B cell (primary cell): ENCODE measurements at regions not wholly inside any gene's neighbourhood (a gene's known extent, or its start where the extent isn't known, plus 50 kb on each side); places are given as distances from the start of the nearest gene placed in this dataset.

Experiments used
- ATAC-seq: fragments of 200-7000 bp; cut with Tn5 transposase; one replicate; pipeline ENCODE4 v1.10.0; 2021; ENCODE audit warnings: low read depth, mild to moderate bottlenecking, moderate number of reproducible peaks, moderate library complexity
- CTCF ChIA-PET: fragments of 350-600 bp; sonication (Branson Sonifier 250); formaldehyde crosslinking; loops from one replicate; lab custom pipeline; 2021; ENCODE audit warnings: antibody characterized with exemption, inconsistent platforms; lab: Charles Lee
- POLR2A ChIA-PET: fragments of 350-600 bp; sonication (Branson Sonifier 250); formaldehyde crosslinking; loops from one replicate; lab custom pipeline; 2021; ENCODE audit warnings: antibody characterized with exemption; lab: Charles Lee
- DNase-seq: peaks from one replicate; pipeline ENCODE4 v3.0.0; 2013
- H2AFZ ChIP-seq: 2 replicates; pipeline ENCODE4 v1.6.1; 2012; ENCODE audit warnings: mild to moderate bottlenecking, low read depth, low read length; ENCODE audit not compliant: insufficient read depth, poor library complexity, severe bottlenecking
- H3K27ac ChIP-seq, 2 donors: 1 replicate in 1 of 2; 2 replicates in 1 of 2; pipeline ENCODE4 v1.5.1; 2012 to 2013; ENCODE audit warnings: low read length in 2 of 2, mild to moderate bottlenecking in 2 of 2, moderate library complexity in 1 of 2
- H3K27me3 ChIP-seq, 4 experiments: fragments of 200-600 bp in 1 of 4; sonication (generic) in 1 of 4; replicated peaks in 1 of 4; 1 replicate in 2 of 4; 2 replicates in 2 of 4; pipeline versions ENCODE4 v1.6.1 to v1.7.0; 2013 to 2016; ENCODE audit warnings: low read length in 3 of 4, mild to moderate bottlenecking in 2 of 4, mixed read lengths in 1 of 4, moderate library complexity in 1 of 4; ENCODE audit not compliant: insufficient read depth in 4 of 4, control insufficient read depth in 3 of 4; ENCODE audit errors: control extremely low read depth in 1 of 4
- H3K36me3 ChIP-seq, 2 experiments: replicated peaks in 1 of 2; 1 replicate in 1 of 2; 2 replicates in 1 of 2; pipeline versions ENCODE4 v1.6.1 to v1.7.1; 2013; ENCODE audit warnings: low read length in 1 of 2; ENCODE audit not compliant: insufficient read depth in 2 of 2, control insufficient read depth in 1 of 2; ENCODE audit errors: control extremely low read depth in 1 of 2, extremely low read depth in 1 of 2
- H3K4me1 ChIP-seq, 2 donors: fragments of 200-600 bp in 1 of 2; sonication (generic) in 1 of 2; 1 replicate in 1 of 2; 2 replicates in 1 of 2; pipeline versions ENCODE4 v1.5.1 to v1.6.1; 2013 to 2017; ENCODE audit warnings: low read length in 2 of 2; ENCODE audit not compliant: control insufficient read depth in 2 of 2, insufficient read depth in 2 of 2
- H3K4me2 ChIP-seq: replicated peaks from 2 replicates; pipeline ENCODE3; 2012; ENCODE audit warnings: mild to moderate bottlenecking, low read depth, low read length; ENCODE audit not compliant: poor library complexity, severe bottlenecking
- H3K4me3 ChIP-seq, 5 experiments: fragments of 200-600 bp in 1 of 5; sonication (generic) in 1 of 5; 1 replicate in 3 of 5; 2 replicates in 2 of 5; pipeline versions ENCODE4 v1.5.1 to v1.7.0; 2011 to 2016; ENCODE audit warnings: low read length in 4 of 5, mild to moderate bottlenecking in 4 of 5, low read depth in 2 of 5, control low read depth in 1 of 5, moderate library complexity in 1 of 5; ENCODE audit not compliant: insufficient read depth in 1 of 5; ENCODE audit errors: control extremely low read depth in 1 of 5, extremely low read depth in 1 of 5
- H3K79me2 ChIP-seq: fragments of 200-600 bp; sonication (generic); one replicate; pipeline ENCODE4 v1.6.0; 2016; ENCODE audit warnings: low read length; ENCODE audit not compliant: control insufficient read depth, insufficient read depth
- H3K9ac ChIP-seq: fragments of 200-600 bp; sonication (generic); 2 replicates; pipeline ENCODE4 v1.6.1; 2017; ENCODE audit warnings: mild to moderate bottlenecking, low read length, moderate library complexity
- H3K9me3 ChIP-seq, 3 donors: one replicate each; pipeline versions ENCODE4 v1.6.1 to v1.7.1; 2013; ENCODE audit warnings: low read length in 2 of 3; ENCODE audit not compliant: control insufficient read depth in 2 of 3, insufficient read depth in 1 of 3; ENCODE audit errors: control extremely low read depth in 1 of 3
- H4K20me1 ChIP-seq: 2 replicates; pipeline ENCODE4 v1.6.0; 2012; ENCODE audit warnings: mild to moderate bottlenecking, low read length; ENCODE audit not compliant: insufficient read depth, control insufficient read depth, poor library complexity, severe bottlenecking
- H3K27ac Mint-ChIP-seq: one replicate; pipeline ENCODE4 v1.8.0; 2021; ENCODE audit warnings: mixed read lengths
- H3K27me3 Mint-ChIP-seq: one replicate; pipeline ENCODE4 v1.8.0; 2021; ENCODE audit warnings: mixed read lengths
- H3K4me1 Mint-ChIP-seq: one replicate; pipeline ENCODE4 v1.8.0; 2021; ENCODE audit warnings: mixed read lengths
- H3K4me3 Mint-ChIP-seq: one replicate; pipeline ENCODE4 v1.8.0; 2021; ENCODE audit warnings: mixed read lengths
- H3K9me3 Mint-ChIP-seq: one replicate; pipeline ENCODE4 v1.8.0; 2022; ENCODE audit warnings: mixed read lengths; ENCODE audit not compliant: insufficient read depth
- CTCF ChIP-seq: fragments of 200-600 bp; IDR thresholded peaks from one replicate; pipeline ENCODE4 v1.8.0; 2022; ENCODE audit warnings: antibody characterized with exemption, mild to moderate bottlenecking
- EZH2 ChIP-seq: IDR thresholded peaks from 2 replicates; pipeline ENCODE4 v1.6.1; 2012; ENCODE audit warnings: borderline replicate concordance, low read depth, mild to moderate bottlenecking, moderate library complexity, low read length; ENCODE audit not compliant: insufficient read depth, poor library complexity, severe bottlenecking
- WGBS: methylation state at CpG from one replicate; pipeline ENCODE4 v1.1.5; 2013; ENCODE audit warnings: missing lambda C conversion rate; ENCODE audit not compliant: insufficient coverage; 5-methylcytosine and 5-hydroxymethylcytosine counted together
- intact Hi-C: fragments of 100-400 bp; cut with micrococcal nuclease; formaldehyde crosslinking; loops from one replicate; pipeline ENCODE4 v1.10.0; 2022

- Histone ChIP-seq H3K9ac (no peak overlapping the region), H4K20me1 (no peaks in the 10 kb centered on the region), H3K79me2 (no peaks in the 10 kb centered on the region), H3K27me3 (no peaks in the 10 kb centered on the region), H3K4me3 (no peak overlapping the region), H3K27ac (no peak overlapping the region), H2AFZ (no peak overlapping the region), H3K9me3 (no peaks in the 10 kb centered on the region), H3K36me3 (no peaks in the 10 kb centered on the region), H3K4me2 (no peak overlapping the region), H3K4me1 (peaks cover 22 to 24% of the 10 kb centered on the region in 2 donors)
- no peak for TF ChIP-seq EZH2
- TF ChIP-seq CTCF, result no peak
- ChIA-PET POLR2A (no interaction called here), CTCF (no interaction called here)
- intact Hi-C loops, result no loop called here
- Mint-ChIP-seq H3K4me1 (peaks cover 22% of the 10 kb centered on the region), H3K4me3 (no peak overlapping the region), H3K27me3 (no peaks in the 10 kb centered on the region), H3K27ac (no peak overlapping the region), H3K9me3 (peaks cover 2% of the 10 kb centered on the region)
- DNase-seq, result no peak
- no peak for ATAC-seq
- WGBS, result 89% methylated on average over 3 of the region's 3 CpGs
Observed at GRCh38 chr7:132650498-132650897, 74.2 kb upstream of the PLXNA4 start.

- CTCF ChIA-PET, result no interaction called here
- H3K4me1 ChIP-seq, result no peaks in the 10 kb centered on the region
- no peak overlapping the region for H3K9ac ChIP-seq
- Mint-ChIP-seq H3K27ac (no peak overlapping the region), H3K4me3 (no peak overlapping the region), H3K4me1 (no peaks in the 10 kb centered on the region), H3K27me3 (no peaks in the 10 kb centered on the region), H3K9me3 (no peaks in the 10 kb centered on the region)
- no peak overlapping the region for H3K4me3 ChIP-seq
- H3K27ac ChIP-seq, result no peak overlapping the region
- H3K79me2 ChIP-seq, result no peaks in the 10 kb centered on the region
- no peak for DNase-seq
- no peaks in the 10 kb centered on the region for H3K36me3 ChIP-seq
- intact Hi-C loops, result no loop called here
- H4K20me1 ChIP-seq, result no peaks in the 10 kb centered on the region
- H3K4me2 ChIP-seq, result no peak overlapping the region
- POLR2A ChIA-PET, result no interaction called here
- H2AFZ ChIP-seq, result no peak overlapping the region
- H3K27me3 ChIP-seq, result no peaks in the 10 kb centered on the region
- TF ChIP-seq CTCF (no peak), EZH2 (no peak)
- no peak for ATAC-seq
- H3K9me3 ChIP-seq, result no peaks in the 10 kb centered on the region
- WGBS, result 100% methylated on average over 1 of the region's 1 CpG
Observed at GRCh38 chr7:132647311-132647710, 71.0 kb upstream of the PLXNA4 start.
